GM13977 (cell line): ENCODE measurements at regions not wholly inside any gene's neighbourhood (a gene's known extent, or its start where the extent isn't known, plus 50 kb on each side); places are given as distances from the start of the nearest gene placed in this dataset.
"Not testable (repeated sequence)": the region's sequence is repeated elsewhere in the genome, so short reads cannot be mapped to it uniquely, and the experiment has no call there.

Experiments used
- DNase-seq: peaks from one replicate; pipeline ENCODE4 v3.0.0; 2012; ENCODE audit warnings: low spot score
- in situ Hi-C: fragments of 300-500 bp; cut with MboI; formaldehyde crosslinking; loops from one replicate; pipeline ENCODE4 v1.12.0; 2022; ENCODE audit warnings: low sequenced_read_pairs, low pct_unique_long_range_greater_than_20kb, mixed read lengths, inconsistent platforms; ENCODE audit not compliant: unreplicated experiment
- TF ChIP-seq, protein P1 (sequence below): IDR thresholded peaks from 2 replicates; pipeline ENCODE4 v1.5.1; 2012; ENCODE audit warnings: mild to moderate bottlenecking, control low read depth; ENCODE audit not compliant: insufficient read depth; ENCODE audit errors: extremely low read depth, missing control alignments

- no peak for DNase-seq
- TF ChIP-seq, protein P1, sequence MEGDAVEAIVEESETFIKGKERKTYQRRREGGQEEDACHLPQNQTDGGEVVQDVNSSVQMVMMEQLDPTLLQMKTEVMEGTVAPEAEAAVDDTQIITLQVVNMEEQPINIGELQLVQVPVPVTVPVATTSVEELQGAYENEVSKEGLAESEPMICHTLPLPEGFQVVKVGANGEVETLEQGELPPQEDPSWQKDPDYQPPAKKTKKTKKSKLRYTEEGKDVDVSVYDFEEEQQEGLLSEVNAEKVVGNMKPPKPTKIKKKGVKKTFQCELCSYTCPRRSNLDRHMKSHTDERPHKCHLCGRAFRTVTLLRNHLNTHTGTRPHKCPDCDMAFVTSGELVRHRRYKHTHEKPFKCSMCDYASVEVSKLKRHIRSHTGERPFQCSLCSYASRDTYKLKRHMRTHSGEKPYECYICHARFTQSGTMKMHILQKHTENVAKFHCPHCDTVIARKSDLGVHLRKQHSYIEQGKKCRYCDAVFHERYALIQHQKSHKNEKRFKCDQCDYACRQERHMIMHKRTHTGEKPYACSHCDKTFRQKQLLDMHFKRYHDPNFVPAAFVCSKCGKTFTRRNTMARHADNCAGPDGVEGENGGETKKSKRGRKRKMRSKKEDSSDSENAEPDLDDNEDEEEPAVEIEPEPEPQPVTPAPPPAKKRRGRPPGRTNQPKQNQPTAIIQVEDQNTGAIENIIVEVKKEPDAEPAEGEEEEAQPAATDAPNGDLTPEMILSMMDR, result no peak
- in situ Hi-C loops, result no loop called here
Observed at GRCh38 chr20:30910937-30911725, 346.3 kb upstream of the DEFB115 start.

DNA sequence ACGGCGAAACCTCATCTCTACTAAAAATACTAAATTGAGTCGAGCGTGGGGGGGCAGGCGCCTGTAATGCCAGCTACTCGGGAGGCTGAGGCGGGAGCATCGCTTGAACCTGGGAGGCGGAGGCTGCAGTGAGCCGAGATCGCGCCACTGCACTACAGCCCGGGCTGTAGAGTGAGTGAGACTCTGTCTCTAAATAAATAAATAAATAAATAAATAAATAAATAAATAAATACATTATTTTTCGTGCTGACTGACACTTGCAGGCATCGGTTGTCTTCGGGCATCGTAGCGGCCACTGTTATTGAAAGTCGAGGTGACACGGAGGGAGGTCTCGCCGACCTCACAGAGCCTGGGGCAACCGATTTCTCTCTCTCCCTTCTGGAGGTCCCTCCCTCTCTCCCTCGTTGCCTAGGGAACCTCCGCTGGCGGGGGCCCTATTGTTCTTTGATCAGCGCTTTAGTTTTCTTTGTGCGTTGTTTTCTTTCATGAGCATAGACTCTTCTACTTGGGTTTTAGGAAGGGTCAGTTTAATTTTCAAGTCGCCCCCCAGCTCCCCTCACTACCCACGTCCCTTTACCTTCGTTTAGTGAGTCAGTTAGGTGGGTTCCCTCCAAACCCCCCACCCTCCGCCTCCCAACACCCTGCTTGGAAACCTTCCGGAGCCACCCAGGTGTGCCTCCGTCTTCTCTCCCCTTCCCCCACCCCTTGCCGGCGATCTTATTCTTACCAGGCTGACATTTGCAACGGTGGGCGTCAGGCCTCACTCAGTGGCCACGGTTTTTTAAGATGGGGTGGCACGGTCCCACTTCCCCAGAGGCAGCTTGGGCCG is 345.4 kb upstream of the DEFB115 start:
- in situ Hi-C loops, DNase-seq: not testable (repeated sequence)

DNA sequence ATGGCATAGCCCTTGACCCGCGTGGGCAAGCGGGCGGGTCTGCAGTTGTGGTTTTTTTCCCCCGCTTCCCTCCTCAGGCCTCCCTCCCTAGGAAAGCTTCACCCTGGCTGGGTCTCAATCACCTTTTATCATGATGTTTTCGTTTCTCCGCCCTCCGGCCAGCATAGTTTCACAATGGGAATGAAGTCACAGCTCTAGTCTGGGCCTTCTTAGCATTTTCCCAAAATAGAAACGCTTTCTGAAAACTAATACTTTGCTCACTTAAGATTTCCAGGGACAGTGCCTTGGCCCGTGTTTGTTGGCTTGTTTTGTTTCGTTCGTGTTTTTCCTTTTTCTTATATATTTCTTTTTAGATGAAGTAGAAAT is 344.8 kb upstream of the DEFB115 start:
- DNase-seq, in situ Hi-C loops: not testable (repeated sequence)

- in situ Hi-C loops, DNase-seq: not testable (repeated sequence)
Observed at GRCh38 chr20:30916404-30916803, 341.1 kb upstream of the DEFB115 start.

- in situ Hi-C loops, result no loop called here
- no peak for DNase-seq
- TF ChIP-seq, protein P1, result no peak
Observed at GRCh38 chr20:30919514-30920188, 337.8 kb upstream of the DEFB115 start.

- TF ChIP-seq, protein P1, result no peak
- in situ Hi-C loops, result no loop called here
Observed at GRCh38 chr20:30921286-30922071, 336.0 kb upstream of the DEFB115 start.

DNA sequence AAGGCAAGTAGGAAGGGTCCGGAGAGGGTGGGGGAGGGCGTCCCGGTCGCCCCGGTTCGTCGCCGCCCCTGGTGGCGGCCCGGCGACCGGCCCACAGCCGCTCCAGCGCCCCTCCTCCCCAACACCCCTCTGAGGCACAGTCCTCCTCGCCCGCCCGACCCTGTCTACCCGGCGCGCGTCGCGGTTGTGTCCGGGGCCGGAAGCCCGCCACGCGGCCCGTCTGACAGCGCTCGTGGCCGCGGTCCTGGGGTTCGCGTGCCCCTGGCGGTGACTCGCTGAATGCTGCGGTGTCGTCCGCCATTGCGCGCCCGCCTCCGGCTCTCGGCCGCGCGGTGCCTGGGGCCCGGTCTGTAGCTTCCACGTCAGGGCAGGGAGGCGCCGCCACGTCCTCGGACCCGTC is 335.3 kb upstream of the DEFB115 start:
- DNase-seq, result no peak
- TF ChIP-seq, protein P1, result no peak
- in situ Hi-C loops, result no loop called here

More at GRCh38 chr20:30921286-30922071, 336.0 kb upstream of the DEFB115 start:
- DNase-seq, result no peak
